ENCODE measurements at regions not wholly inside any gene's neighbourhood (a gene's known extent, or its start where the extent isn't known, plus 50 kb on each side); places are given as distances from the start of the nearest gene placed in this dataset.

DNA sequence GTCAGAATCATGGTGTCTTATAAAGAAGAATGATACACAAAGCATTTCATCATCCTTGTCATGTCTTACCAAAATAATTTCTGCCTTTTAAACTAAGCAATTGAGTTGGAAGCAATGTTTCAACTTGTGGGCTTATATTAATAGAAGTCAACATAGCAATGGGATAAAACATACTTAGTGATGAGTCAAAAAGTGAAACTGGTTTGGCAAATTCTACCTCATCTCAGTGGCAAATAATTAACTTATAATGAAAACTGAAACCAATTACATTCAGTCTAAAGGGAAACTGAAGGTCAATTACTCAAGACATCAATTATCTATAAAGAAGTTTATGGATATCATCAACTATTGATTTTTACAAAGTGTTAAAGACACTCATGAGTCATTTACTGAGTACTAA is 463.8 kb downstream of the BMP2 start:
- TF ChIP-seq, protein P1, sequence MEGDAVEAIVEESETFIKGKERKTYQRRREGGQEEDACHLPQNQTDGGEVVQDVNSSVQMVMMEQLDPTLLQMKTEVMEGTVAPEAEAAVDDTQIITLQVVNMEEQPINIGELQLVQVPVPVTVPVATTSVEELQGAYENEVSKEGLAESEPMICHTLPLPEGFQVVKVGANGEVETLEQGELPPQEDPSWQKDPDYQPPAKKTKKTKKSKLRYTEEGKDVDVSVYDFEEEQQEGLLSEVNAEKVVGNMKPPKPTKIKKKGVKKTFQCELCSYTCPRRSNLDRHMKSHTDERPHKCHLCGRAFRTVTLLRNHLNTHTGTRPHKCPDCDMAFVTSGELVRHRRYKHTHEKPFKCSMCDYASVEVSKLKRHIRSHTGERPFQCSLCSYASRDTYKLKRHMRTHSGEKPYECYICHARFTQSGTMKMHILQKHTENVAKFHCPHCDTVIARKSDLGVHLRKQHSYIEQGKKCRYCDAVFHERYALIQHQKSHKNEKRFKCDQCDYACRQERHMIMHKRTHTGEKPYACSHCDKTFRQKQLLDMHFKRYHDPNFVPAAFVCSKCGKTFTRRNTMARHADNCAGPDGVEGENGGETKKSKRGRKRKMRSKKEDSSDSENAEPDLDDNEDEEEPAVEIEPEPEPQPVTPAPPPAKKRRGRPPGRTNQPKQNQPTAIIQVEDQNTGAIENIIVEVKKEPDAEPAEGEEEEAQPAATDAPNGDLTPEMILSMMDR (IDR thresholded peaks at IDR 0.05), result no peak

DNA sequence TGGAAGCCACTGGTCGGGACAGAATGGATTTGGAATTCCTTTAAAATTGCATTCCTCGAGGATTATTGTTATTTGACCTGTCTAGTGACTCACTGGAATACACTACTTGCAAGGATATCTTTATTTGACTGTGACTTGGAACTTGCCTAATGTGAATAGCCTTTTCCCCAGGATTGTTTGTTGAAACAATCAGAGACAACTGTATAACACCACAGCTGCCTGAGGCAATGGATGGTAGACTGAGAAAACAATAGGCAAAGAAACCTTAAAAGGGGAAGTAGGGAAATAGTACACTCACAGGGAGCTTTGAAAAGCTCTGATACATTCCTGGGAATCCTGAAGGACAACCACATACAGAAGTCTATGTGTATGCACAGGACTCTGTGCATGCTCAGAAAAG is 465.3 kb downstream of the BMP2 start:
- TF ChIP-seq, protein P1 (IDR thresholded peaks at IDR 0.05), result no peak

DNA sequence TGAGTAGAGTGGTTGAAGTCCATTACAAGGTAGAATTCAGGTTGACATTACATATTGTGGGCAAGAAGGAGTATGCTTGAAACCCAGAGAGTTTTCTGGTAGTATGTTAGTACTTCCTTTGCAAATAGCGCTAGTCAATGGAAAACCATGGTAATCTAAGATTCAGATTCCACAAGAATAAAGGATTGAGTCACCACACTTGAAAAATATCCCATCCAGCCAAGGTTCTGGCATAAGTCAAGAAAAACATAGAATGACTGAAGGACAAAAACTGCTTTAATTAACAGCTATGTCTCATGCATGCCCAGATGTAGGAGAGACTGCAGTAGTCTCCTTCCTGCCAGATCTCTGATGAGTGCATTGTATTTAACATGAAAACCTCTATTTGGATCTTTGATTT is 469.8 kb downstream of the BMP2 start:
- TF ChIP-seq, protein P1 (IDR thresholded peaks at IDR 0.05), result no peak

DNA sequence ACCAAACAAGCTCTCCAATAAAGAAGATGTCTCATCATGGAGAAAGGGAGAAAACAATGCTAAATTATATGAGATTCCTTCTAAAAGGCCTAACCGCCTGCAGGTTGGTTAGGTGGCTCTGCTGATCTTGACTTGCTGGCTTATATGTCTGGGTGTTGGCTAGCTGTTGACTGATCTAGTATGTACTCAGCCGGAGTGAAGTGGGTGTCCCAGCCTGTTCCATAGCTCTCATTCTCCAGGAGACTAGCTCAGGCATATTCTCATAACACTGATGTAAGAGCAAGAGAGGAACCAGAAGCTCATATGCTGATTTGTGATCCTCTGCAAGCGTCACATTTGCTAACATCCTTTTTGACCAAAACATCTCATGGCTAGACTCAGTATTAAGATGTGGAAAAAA is 473.0 kb downstream of the BMP2 start:
- TF ChIP-seq, protein P1 (IDR thresholded peaks at IDR 0.05), result no peak

DNA sequence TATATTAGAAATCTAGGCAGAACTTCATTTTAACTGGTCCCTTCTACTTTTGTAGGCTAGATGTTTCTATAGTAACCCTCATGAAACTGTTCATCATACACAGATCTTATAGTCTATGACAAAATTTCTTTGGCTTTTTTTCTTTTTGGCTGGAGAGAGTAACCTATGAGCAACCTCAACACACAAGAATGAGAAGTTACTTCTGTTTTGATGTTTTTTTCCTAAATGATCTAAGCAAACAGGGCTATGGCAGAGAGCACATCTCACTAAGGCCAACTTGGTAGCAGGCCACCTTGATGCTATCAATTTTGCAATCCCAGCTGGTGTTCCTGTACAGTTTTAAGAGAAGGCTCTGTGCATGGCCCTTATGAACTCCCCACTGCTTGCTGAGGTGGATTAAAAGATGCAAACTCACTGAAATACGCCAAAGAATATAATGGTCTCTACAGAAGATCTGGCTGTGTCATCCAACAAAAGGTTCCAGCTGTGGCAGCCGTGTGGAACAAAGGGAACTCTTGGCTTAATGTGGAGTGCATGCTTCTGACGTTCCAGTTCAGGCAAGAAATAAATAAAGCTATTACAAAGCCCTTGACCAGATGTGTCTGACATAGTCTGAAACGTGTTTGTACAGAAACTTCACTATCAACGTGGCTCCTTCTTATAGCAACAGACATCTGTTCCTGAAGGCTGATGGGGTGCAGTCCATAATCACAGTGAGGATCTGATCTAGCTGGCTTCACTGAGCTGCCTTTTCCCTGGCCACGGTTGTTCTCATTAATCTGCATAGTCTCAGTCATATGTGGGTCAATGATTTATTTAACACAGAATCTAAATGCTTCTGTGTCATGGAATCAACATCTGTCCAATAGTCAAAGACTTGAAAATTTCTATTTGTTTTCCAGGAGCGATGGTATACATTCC is 481.1 kb downstream of the BMP2 start:
- TF ChIP-seq, protein P1 (IDR thresholded peaks at IDR 0.05), result no peak

DNA sequence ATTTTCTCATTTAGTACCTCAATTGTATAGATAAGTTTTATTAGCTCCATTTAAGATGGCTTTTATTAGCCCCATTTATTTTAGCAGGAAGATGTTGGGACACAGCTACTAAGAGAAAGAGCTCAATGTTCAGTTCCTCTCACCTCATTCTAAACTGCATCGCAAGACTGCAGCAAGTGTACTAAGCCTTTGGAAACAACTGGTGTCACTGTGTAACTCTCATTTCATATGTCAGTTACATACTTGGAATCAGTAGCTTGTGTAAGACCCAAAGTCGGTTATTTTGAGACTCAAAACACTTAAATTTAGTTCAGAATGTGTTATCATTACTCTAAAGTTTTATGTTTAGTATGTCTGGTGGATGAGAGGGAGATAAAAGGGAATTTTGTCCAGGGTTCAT is 482.9 kb downstream of the BMP2 start:
- TF ChIP-seq, protein P1 (IDR thresholded peaks at IDR 0.05), result no peak

DNA sequence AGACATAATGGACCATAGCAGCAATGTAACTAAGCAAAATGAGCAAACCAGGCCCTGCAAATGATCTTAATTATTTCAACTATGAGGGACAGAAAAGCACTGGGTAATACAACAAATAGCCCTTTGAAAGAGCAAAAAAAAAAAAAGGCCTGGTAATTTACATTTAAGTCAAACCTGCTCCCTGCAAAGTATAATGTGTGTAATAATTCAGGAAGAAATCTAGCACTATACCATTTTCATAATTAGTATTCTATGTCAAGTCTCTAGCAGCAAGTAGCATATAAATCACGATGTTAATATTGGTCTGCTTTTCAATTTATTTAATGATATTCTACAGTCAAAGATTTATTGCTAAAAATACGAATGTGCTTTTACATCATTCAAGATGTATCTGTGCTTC is 489.6 kb downstream of the BMP2 start:
- TF ChIP-seq, protein P1 (IDR thresholded peaks at IDR 0.05), result no peak
